ENCODE measurements at regions not wholly inside any gene's neighbourhood (a gene's known extent, or its start where the extent isn't known, plus 50 kb on each side); places are given as distances from the start of the nearest gene placed in this dataset.
A peak's percentile ranks its signal among the peaks of the same experiment; 100 is the strongest.

- TF ChIP-seq CTCF (IDR thresholded peaks at IDR 0.05) (no peak), PBX3 (IDR thresholded peaks at IDR 0.05) (no peak), RFX5 (IDR thresholded peaks at IDR 0.05; ENCODE audit: low read length) (no peak), POLR2AphosphoS5 (IDR thresholded peaks at IDR 0.05; ENCODE audit: low read depth, low read length) (no peak), FOSL2 (IDR thresholded peaks at IDR 0.05; ENCODE audit: borderline replicate concordance, low read depth) (no peak), TCF12 (IDR thresholded peaks at IDR 0.05) (peak; percentile 46; the same call in 1 of the 2 replicates), NFIC (IDR thresholded peaks at IDR 0.05; ENCODE audit: borderline replicate concordance) (no peak), EP300 (IDR thresholded peaks at IDR 0.05; ENCODE audit: borderline replicate concordance in 1 of 2, low read depth in 1 of 2, low read length in 1 of 2) (no peak; a peak in 1 of 4 replicates), SIN3A (IDR thresholded peaks at IDR 0.05; ENCODE audit: borderline replicate concordance, low read depth, low read length) (no peak), REST (IDR thresholded peaks at IDR 0.05; ENCODE audit: low read depth, low read length) (no peak), SMC3 (IDR thresholded peaks at IDR 0.05; ENCODE audit: low read depth, low read length) (no peak)
Measured at GRCh38 chr2:57886161-57886786, 160.3 kb upstream of the VRK2 start.
